Fibroblast of mammary gland (primary cell): ENCODE measurements at regions not wholly inside any gene's neighbourhood (a gene's known extent, or its start where the extent isn't known, plus 50 kb on each side); places are given as distances from the start of the nearest gene placed in this dataset.
"Not testable (repeated sequence)": the region's sequence is repeated elsewhere in the genome, so short reads cannot be mapped to it uniquely, and the experiment has no call there.

Source experiments
- DNase-seq: peaks from one replicate; pipeline ENCODE4 v3.0.0-alpha.2; 2010; ENCODE audit warnings: low read depth
- H3K4me3 ChIP-seq: 2 replicates; pipeline ENCODE4 v1.5.1; 2011; ENCODE audit warnings: low read depth, mild to moderate bottlenecking, low read length, moderate library complexity; ENCODE audit not compliant: control insufficient read depth
- CTCF ChIP-seq: conservative IDR thresholded peaks from 2 replicates; pipeline ENCODE4 v1.5.1; 2011; ENCODE audit warnings: low read depth, low read length, inconsistent platforms; ENCODE audit not compliant: control insufficient read depth, insufficient read depth

DNA sequence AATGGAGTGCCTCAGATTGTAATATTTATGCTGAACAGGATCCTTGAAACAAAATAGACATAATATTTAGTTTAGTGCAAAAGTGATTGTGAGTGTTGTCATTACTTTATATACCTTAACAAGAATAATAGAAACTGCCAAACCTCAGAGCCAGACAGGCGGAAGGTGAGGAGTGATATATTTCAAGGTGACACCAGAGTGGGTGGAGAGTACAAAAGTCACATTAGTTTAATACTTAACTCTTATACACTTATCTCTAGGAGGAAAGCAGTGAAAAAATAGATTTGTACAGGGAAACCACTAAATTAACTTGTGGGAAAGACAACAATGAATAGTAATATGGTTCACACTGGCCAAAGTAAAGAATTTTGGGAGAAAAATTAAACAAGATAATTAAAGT, 342.8 kb upstream of the NDST4 start:
- no peak overlapping the region for H3K4me3 ChIP-seq
- TF ChIP-seq CTCF, result no peak
- no peak for DNase-seq

DNA sequence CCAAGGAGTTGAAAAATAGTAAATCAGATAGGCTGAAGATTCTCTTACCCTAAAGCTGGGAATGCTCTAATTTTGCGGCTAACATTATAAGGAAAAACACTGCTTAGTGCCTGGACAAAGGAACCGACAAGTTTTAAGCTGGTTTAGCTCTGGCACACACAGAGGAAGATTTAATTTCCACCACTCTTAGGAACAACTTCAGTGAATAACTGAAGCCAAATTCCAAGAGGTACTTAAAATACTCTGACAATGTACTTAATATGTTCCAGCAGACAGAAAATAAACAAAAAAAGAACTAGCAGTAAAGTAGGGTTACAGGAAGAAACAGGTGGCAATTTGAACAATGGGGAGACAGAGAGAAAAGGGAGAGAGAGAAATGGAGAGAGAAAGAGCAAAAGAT, 340.8 kb upstream of the NDST4 start:
- no peak overlapping the region for H3K4me3 ChIP-seq
- no peak for TF ChIP-seq CTCF
- DNase-seq, result no peak

DNA sequence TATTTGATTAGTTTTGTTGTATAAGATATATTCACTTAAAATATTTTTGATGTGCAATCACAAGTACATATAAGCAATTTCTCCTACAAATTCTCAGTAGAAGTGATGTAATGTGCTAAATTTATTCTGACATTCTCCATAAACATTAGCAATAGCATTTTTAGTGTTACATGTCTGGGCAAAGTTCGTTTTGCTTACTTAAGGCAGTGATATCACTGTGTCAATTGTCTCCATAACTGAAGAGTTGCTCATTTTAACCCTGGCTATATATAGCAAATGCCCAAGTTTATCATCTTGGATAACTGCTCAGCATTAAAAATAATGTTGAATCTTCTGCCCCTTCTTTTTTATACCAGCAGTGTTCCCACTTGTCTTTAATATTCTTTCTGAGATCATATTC, 340.0 kb upstream of the NDST4 start:
- no peak overlapping the region for H3K4me3 ChIP-seq
- no peak for TF ChIP-seq CTCF
- no peak for DNase-seq

DNA sequence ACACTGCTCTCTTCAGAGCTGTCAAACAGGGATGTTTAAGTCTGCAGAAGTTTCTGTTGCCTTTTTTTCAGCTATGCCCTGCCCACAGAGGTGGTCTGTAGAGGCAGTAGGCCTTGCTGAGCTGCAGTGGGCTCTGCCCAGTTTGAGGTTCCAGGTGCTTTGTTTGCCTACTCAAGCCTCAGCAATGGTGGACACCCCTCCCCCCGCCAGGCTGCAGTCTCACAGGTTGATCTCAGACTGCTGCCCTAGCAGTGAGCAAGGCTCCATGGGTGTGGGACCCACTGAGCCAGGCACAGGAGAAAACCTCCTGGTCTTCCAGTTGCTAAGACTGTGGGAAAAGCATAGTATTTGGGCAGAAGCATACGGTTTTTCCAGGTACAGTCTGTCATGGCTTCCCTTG, 338.8 kb upstream of the NDST4 start:
- not testable (repeated sequence) for DNase-seq

DNA sequence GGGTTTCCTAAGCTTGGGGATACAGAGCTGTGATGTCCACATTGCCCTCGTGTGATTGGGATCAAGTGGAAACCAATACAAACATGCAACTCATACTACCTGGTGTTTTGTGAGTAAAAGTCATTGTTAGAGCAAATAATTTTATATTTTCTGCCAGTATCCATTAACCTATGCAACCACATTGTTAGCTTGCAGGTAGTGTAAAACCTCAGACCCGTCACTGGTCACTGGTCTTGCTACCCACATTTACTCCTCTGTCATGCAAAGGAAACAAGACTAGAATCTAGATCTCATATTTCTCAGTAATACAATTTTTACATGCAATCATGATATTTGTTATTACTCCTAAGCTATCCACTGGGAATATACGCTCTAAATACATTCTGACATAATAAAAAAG, 324.3 kb upstream of the NDST4 start:
- no peak for TF ChIP-seq CTCF
- no peak for DNase-seq
- H3K4me3 ChIP-seq, result no peak overlapping the region

More for the DNA sequence above, 338.8 kb upstream of the NDST4 start:
- not testable (repeated sequence) for H3K4me3 ChIP-seq

GRCh38 chr4:115433491-115433890, 320.1 kb upstream of the NDST4 start:
- no peak for DNase-seq
- H3K4me3 ChIP-seq, result no peak overlapping the region
- TF ChIP-seq CTCF, result no peak

GRCh38 chr4:115430024-115430423, 316.6 kb upstream of the NDST4 start:
- no peak for DNase-seq
- no peak overlapping the region for H3K4me3 ChIP-seq
- no peak for TF ChIP-seq CTCF
